Heart left ventricle (tissue), 16 donors: ENCODE measurements at regions not wholly inside any gene's neighbourhood (a gene's known extent, or its start where the extent isn't known, plus 50 kb on each side); places are given as distances from the start of the nearest gene placed in this dataset.
A peak's percentile ranks its signal among the peaks of the same experiment; 100 is the strongest.

Experiments used
- ATAC-seq, 4 donors: fragments of 200-7000 bp; cut with Tn5 transposase; one replicate each; pipeline ENCODE4 v1.9.1; 2020 to 2022; ENCODE audit warnings: moderate library complexity in 4 of 4, mild to moderate bottlenecking in 3 of 4, moderate number of reproducible peaks in 1 of 4
- DNase-seq, 5 donors: peaks; one replicate each; pipeline ENCODE4 v3.0.0-alpha.2; 2020
- H3K27ac ChIP-seq, 12 donors: fragments of 200-600 bp; sonication (generic) in 4 of 12; one replicate each; pipeline versions ENCODE4 v1.5.0 to v1.8.0; 2016 to 2022; ENCODE audit warnings: mild to moderate bottlenecking in 2 of 12
- H3K27me3 ChIP-seq, 9 donors: fragments of 200-600 bp; sonication (generic) in 2 of 9; one replicate each; pipeline versions ENCODE4 v1.5.1 to v1.8.0; 2016 to 2022; ENCODE audit warnings: mild to moderate bottlenecking in 3 of 9
- H3K36me3 ChIP-seq, 9 donors: fragments of 200-600 bp; sonication (generic) in 2 of 9; one replicate each; pipeline versions ENCODE4 v1.5.0 to v1.8.0; 2018 to 2022; ENCODE audit warnings: mild to moderate bottlenecking in 2 of 9
- H3K4me1 ChIP-seq, 12 donors: fragments of 200-600 bp; sonication (generic) in 4 of 12; one replicate each; pipeline versions ENCODE4 v1.5.0 to v1.8.0; 2016 to 2022; ENCODE audit warnings: mild to moderate bottlenecking in 3 of 12
- H3K4me3 ChIP-seq, 12 donors: fragments of 200-600 bp; sonication (generic) in 4 of 12; one replicate each; pipeline versions ENCODE4 v1.5.0 to v1.8.0; 2017 to 2022; ENCODE audit warnings: mild to moderate bottlenecking in 9 of 12, moderate library complexity in 4 of 12
- H3K9me3 ChIP-seq, 12 donors: fragments of 200-600 bp; sonication (generic) in 4 of 12; one replicate each; pipeline versions ENCODE4 v1.5.0 to v1.8.0; 2016 to 2022; ENCODE audit warnings: mild to moderate bottlenecking in 1 of 12
- CTCF ChIP-seq, 12 donors: fragments of 200-600 bp; sonication (generic) in 4 of 12; IDR thresholded peaks; one replicate each; pipeline versions ENCODE4 v1.5.0 to v1.8.0; 2018 to 2022; ENCODE audit warnings: antibody characterized with exemption in 12 of 12, mild to moderate bottlenecking in 5 of 12
- POLR2A ChIP-seq, 2 donors: fragments of 450-650 bp; IDR thresholded peaks; one replicate each; pipeline ENCODE4 v1.6.1; 2017; ENCODE audit warnings: antibody characterized with exemption in 2 of 2, mild to moderate bottlenecking in 2 of 2, moderate library complexity in 2 of 2
- WGBS, 4 donors: extraction: QIAGEN DNeasy Blood & Tissue Kit in 2 of 4; methylation state at CpG; one replicate each; pipeline versions ENCODE4 v1.1.5 to v1.1.7; 2013 to 2018; 5-methylcytosine and 5-hydroxymethylcytosine counted together
- intact Hi-C, 10 donors: fragments of 100-400 bp; cut with DNase I; formaldehyde crosslinking; loops; one replicate each; pipeline versions ENCODE4 v1.11.1 to v1.14.2; 2022
- donor health status: ischemic (EF 13 %, LVEDD 7.1; RV severe dilation, severe dysfunction).
- donor health status: healthy with polysubstance abuse.
- donor health status: DM: no; HTN: yes; CAD: no.
- donor health status: DM: no; HTN: no; CAD: no.
- donor health status: ischemic (EF 25% LVEDD 6.9; RV normal size, moderate dysfunction).
- donor health status: ischemic (EF 25% LVEDD 5.7; RV mildly dilated, moderate dysfunction).
- donor health status: healthy.
- donor health status: DM: yes; HTN: yes; CAD: no.
- donor health status: ischemic (EF 35%, LVEDD 5.7; RV mildly dilated, moderate dysfunction).
- donor health status: nonischemic (EF 11% LVEDD 7.7; RV severe dilation, severe dysfunction).
- donor health status: DM: yes; HTN: yes; CAD: no.
- donor health status: PGD.
- donor health status: ischemic (EF 29% LVEDD 5.4; RV normal size, mild dysfunction).
- donor health status: nonischemic (EF 23%, LVEDD 6.1; RV moderate dilation, normal function).

- TF ChIP-seq POLR2A (IDR thresholded peaks at IDR 0.05), result no peak
- no peak for TF ChIP-seq CTCF (IDR thresholded peaks at IDR 0.05)
These were observed 250.7 kb downstream of the VAPA start for GRCh38 chr18:10164271-10165071.

GRCh38 chr18:10166164-10166807, 252.5 kb downstream of the VAPA start:
- Histone ChIP-seq H3K9me3 (no peaks in the 10 kb centered on the region), H3K36me3 (no peaks in the 10 kb centered on the region), H3K27me3 (no peaks in the 10 kb centered on the region), H3K4me3 (no peak overlapping the region), H3K4me1 (peaks cover 0 to 8% (median 2%) of the 10 kb centered on the region in 12 donors), H3K27ac (no peak overlapping the region)
- TF ChIP-seq POLR2A (IDR thresholded peaks at IDR 0.05) (no peak), CTCF (IDR thresholded peaks at IDR 0.05) (no peak)
- ATAC-seq (no peak), DNase-seq (no peak)
- intact Hi-C loops, result loop anchor here in 1 of 10 donors (10.0 kb wide), 1 partner anchor 69 kb away; no protein-coding TSS in a partner anchor
- WGBS, 4 donors, result 95 to 98% (median 96%) methylated on average over 20 to 22 of the region's 22 CpGs

More at GRCh38 chr18:10164271-10165071, 250.7 kb downstream of the VAPA start:
- no peaks in the 10 kb centered on the region for H3K27me3 ChIP-seq
- intact Hi-C loops, result loop anchor here in 1 of 10 donors (10.0 kb wide), 1 partner anchor 70 kb away; no protein-coding TSS in a partner anchor
- ATAC-seq, result peak; percentile 47 to 89 (median 52)
- DNase-seq, result peak in 2 of 5 donors; percentile 52 to 53
- WGBS, 4 donors, result 60 to 72% (median 70%) methylated on average over 17 of the region's 17 CpGs
- peak overlapping the region in 1 of 12 donors; percentile 39 for H3K27ac ChIP-seq
- peak overlapping the region in 1 of 12 donors; percentile 5 for H3K4me3 ChIP-seq
- peaks cover 0 to 8% (median 2%) of the 10 kb centered on the region in 12 donors for H3K4me1 ChIP-seq
- H3K36me3 ChIP-seq, result no peaks in the 10 kb centered on the region
- no peaks in the 10 kb centered on the region for H3K9me3 ChIP-seq

- no peak overlapping the region for H3K27ac ChIP-seq
- no peak for TF ChIP-seq CTCF (IDR thresholded peaks at IDR 0.05)
- no peak for TF ChIP-seq POLR2A (IDR thresholded peaks at IDR 0.05)
- no peaks in the 10 kb centered on the region for H3K9me3 ChIP-seq
- H3K36me3 ChIP-seq, result no peaks in the 10 kb centered on the region
- DNase-seq (no peak), ATAC-seq (no peak)
- H3K4me1 ChIP-seq, result peaks cover 0 to 8% (median 2%) of the 10 kb centered on the region in 12 donors
- WGBS, 4 donors, result 95 to 98% (median 97%) methylated on average over 11 of the region's 11 CpGs
- H3K4me3 ChIP-seq, result no peak overlapping the region
- intact Hi-C loops, result loop anchor here in 1 of 10 donors (10.0 kb wide), 1 partner anchor 67 kb away; no protein-coding TSS in a partner anchor
- no peaks in the 10 kb centered on the region for H3K27me3 ChIP-seq
These were observed 253.9 kb downstream of the VAPA start for GRCh38 chr18:10167759-10168158.

- DNase-seq (no peak), ATAC-seq (no peak)
- no peak overlapping the region for H3K27ac ChIP-seq
- H3K4me3 ChIP-seq, result no peak overlapping the region
- peaks cover 0 to 8% (median 2%) of the 10 kb centered on the region in 12 donors for H3K4me1 ChIP-seq
- H3K9me3 ChIP-seq, result no peaks in the 10 kb centered on the region
- no peaks in the 10 kb centered on the region for H3K27me3 ChIP-seq
- 86 to 94% (median 91%) methylated on average over 9 of the region's 9 CpGs for WGBS, 4 donors
- no peaks in the 10 kb centered on the region for H3K36me3 ChIP-seq
- TF ChIP-seq CTCF (IDR thresholded peaks at IDR 0.05) (no peak), POLR2A (IDR thresholded peaks at IDR 0.05) (no peak)
- intact Hi-C loops, result loop anchor here in 1 of 10 donors (10.0 kb wide), 1 partner anchor 66 kb away; no protein-coding TSS in a partner anchor
These were observed 254.7 kb downstream of the VAPA start for GRCh38 chr18:10168477-10168876.
